Stimulated activated effector memory CD8-positive, alpha-beta T cell treated with anti-CD3 and anti-CD28 coated beads, Interleukin-12 subunit alpha, Interleukin-12 subunit beta, amount 100 ng/mL, for 72 hours (primary cell): ENCODE measurements at regions not wholly inside any gene's neighbourhood (a gene's known extent, or its start where the extent isn't known, plus 50 kb on each side); places are given as distances from the start of the nearest gene placed in this dataset.

Experiments
- ATAC-seq: fragments of 150-1000 bp; cut with Tn5 transposase; 2 replicates; pipeline ENCODE4 v1.10.0; 2021
- DNase-seq, 2 donors: peaks; one replicate each; pipeline ENCODE4 v3.0.0; 2021 to 2022; ENCODE audit warnings: low spot score in 2 of 2
- H3K27ac Mint-ChIP-seq: one replicate; pipeline ENCODE4 v1.8.0; 2022; ENCODE audit warnings: mild to moderate bottlenecking, mixed read lengths
- H3K36me3 Mint-ChIP-seq: one replicate; pipeline ENCODE4 v1.8.0; 2022; ENCODE audit warnings: mild to moderate bottlenecking, mixed read lengths
- H3K4me1 Mint-ChIP-seq: one replicate; pipeline ENCODE4 v1.8.0; 2022; ENCODE audit warnings: mixed read lengths
- H3K4me3 Mint-ChIP-seq: one replicate; pipeline ENCODE4 v1.8.0; 2022; ENCODE audit warnings: mild to moderate bottlenecking, mixed read lengths
- H3K9me3 Mint-ChIP-seq: one replicate; pipeline ENCODE4 v1.8.0; 2022; ENCODE audit warnings: mixed read lengths

DNA sequence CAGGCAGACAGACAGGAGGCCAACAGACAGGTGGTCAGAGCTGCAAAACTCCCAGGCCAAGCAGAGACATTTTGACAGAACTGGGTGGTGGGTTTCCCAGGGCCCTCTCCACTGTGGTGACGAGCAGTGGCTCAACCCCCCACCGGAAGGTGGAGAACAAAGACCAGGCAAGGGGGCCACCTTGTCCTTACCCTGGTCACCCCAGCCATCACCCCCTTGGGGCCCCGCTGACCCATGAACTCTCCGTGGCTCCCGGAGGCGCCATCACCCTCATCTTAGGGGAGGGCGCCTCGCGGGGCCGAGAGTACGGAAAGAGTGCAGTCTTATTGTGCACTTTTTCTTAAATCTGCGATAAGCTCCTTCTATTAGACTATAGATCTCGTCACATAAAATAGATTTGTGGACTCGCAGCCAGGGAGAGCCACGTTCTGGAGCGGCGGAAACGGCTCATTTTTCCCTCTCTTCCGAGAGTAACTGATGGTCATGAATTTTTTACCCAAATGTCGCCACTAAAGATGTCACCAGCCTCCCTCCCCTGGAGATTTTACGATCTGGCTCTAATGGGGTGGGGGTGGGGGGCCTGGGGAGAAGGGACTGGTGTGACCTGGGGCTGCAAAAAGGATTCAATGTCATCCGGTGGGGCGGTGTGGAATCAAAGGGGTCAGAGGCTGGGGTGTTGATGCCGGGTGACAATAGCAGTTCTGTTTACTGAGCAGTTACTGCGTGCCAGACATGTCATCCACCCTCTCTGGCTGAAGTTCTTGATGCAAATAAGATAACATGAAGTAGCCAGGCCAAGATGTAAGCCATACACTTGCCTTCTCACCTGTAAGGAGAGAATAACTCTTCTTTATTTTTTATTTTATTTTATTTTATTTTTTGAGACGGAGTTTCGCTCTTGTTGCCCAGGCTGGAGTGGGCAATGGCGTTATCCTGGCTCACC is 71.1 kb upstream of the MYL10 start:
- DNase-seq: no peak
- Mint-ChIP-seq H3K9me3 (no peaks in the 10 kb centered on the region), H3K36me3 (no peaks in the 10 kb centered on the region), H3K27ac (no peak overlapping the region), H3K4me1 (no peaks in the 10 kb centered on the region), H3K4me3 (no peak overlapping the region)
- no peak for ATAC-seq

DNA sequence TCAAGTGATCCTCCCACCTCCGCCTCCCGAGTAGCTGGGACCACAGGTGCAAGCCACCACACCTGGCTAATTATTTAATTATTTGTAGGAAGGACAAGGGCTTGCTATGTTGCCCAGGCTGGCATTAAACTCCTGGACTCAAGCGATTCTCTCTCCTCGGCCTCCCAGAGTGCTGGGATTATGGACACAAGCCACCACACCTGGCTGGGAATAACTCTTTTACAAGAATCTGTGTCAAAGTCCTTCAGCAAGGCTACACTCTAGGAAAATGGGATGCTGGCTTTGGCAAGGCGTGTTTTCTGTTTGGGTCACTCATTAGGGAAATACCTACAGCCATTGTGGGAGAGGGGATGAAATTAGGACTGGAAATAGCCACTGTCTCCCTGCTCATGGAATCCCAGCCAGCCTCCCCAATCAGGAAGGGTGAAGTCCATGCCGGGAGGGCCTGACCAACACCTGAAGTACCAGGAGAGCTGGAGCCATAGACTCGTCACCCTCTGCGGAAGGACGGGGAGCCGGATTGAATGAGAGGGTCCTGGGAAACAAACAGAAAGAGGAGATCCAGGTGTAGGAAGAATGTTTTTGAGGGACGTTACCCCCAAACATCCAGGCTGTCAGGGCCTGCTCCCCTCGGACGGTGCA is 72.2 kb upstream of the MYL10 start:
- no peaks in the 10 kb centered on the region for H3K4me1 Mint-ChIP-seq
- H3K36me3 Mint-ChIP-seq: no peaks in the 10 kb centered on the region
- no peak for DNase-seq
- H3K27ac Mint-ChIP-seq: no peak overlapping the region
- H3K9me3 Mint-ChIP-seq: no peaks in the 10 kb centered on the region
- no peak for ATAC-seq
- no peak overlapping the region for H3K4me3 Mint-ChIP-seq

DNA sequence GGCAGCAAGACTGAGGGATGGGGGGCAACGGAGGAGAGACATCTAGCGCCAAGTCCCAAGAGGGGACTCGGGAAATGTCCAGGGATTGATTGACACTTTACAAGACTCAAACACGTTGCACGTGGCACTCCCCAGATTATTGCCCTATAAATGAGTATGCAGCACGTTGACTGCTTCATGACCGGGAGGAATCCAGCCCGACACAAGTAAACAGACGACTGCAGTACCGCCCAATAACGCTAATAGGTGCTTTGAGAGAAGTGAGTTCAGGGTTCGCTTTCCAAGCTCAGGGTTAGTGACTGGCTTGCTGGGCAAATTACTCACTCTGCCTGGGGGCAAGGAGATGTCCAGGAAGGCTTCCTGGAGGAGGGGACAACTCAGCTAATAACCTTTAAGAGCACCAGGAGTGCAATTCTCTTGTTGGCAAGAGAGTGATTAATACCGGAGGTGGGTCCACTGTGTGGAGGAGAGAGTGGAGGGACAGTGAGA is 73.3 kb upstream of the MYL10 start:
- Mint-ChIP-seq H3K4me1 (no peaks in the 10 kb centered on the region), H3K9me3 (no peaks in the 10 kb centered on the region), H3K4me3 (no peak overlapping the region), H3K27ac (no peak overlapping the region), H3K36me3 (no peaks in the 10 kb centered on the region)
- DNase-seq (no peak), ATAC-seq (no peak)

DNA sequence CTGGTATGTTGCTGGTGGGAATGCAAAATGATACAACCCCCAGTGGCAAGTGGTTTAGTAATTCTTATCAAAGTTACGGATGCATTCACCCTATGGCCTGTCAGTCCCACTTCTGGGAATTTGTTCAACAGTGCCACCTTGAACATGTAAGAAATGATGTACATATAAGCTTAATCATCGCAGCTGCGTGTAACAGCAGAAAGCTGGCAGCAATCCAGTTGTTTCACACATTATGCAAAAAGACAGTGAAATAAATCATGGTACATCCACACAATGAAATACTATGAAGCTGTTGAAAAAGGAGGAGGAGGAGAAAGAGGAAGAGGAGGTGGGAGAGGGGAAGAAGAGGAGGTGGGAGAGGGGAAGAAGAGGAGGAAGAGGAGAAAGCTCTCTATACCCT is 76.2 kb upstream of the MYL10 start:
- no peak for ATAC-seq
- Mint-ChIP-seq H3K36me3 (no peaks in the 10 kb centered on the region), H3K9me3 (no peaks in the 10 kb centered on the region), H3K27ac (no peak overlapping the region), H3K4me3 (no peak overlapping the region), H3K4me1 (no peaks in the 10 kb centered on the region)
- no peak for DNase-seq

DNA sequence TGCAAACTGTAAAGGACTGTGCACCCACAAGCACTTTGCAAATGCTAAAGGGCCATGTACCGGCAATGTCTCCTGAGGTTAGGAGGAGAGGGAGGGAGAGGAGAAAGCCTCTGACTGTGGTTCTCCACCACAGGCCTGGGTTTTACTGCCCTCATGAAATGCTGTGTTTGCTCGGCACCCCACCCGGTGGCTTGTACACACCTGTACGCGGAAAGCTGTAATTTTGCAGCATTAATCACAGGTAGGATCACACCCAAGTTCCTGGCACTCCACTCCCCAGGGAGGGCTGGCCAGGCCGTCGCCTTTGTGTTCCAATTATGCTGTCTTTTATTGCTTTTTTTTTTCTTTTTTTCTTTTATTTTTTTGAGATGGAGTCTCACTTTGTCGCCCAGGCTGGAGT is 78.5 kb upstream of the MYL10 start:
- DNase-seq (no peak), ATAC-seq (no peak)
- Mint-ChIP-seq H3K27ac (no peak overlapping the region), H3K4me3 (no peak overlapping the region), H3K36me3 (no peaks in the 10 kb centered on the region), H3K9me3 (no peaks in the 10 kb centered on the region), H3K4me1 (no peaks in the 10 kb centered on the region)

DNA sequence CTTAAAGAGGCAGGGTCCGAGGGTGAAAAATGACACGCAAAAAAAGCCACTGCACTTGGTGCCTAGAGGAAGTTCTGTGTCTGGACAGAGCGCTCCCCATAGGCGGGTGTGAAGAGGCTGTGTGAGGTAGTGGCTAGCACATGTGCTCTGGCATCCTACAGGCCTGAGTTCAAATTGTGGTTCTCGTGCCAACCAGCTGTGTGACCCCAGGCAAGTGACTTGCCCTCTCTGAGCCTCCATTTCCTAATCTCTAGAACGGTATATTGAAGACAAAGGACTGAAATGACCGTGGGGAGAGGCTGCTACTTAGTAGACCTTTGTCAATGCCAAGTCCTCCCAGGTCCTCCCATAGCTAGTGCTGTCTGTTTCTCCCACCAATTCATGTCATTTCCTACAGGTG is 79.1 kb upstream of the MYL10 start:
- Mint-ChIP-seq H3K9me3 (no peaks in the 10 kb centered on the region), H3K4me3 (no peak overlapping the region), H3K27ac (no peak overlapping the region), H3K36me3 (no peaks in the 10 kb centered on the region), H3K4me1 (no peaks in the 10 kb centered on the region)
- ATAC-seq: no peak
- DNase-seq: no peak

DNA sequence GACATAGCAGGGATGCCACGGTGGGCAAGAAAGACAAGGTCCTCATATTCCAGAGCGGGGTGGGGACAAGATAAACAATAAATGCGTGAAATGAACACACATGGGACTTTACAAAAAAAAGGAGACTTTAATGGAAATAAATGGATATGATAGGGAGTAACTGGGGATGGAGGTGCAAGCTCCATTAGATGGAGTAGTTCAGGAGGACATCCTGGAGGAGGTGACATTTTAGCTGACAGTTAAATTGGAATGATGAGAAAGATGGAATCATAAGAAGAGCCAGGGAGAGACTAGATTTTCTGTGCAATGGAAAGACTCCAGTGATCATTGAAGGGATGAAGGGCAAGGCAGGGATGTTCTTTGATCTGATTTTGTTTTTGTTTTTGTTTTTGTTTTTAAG is 83.6 kb upstream of the MYL10 start:
- Mint-ChIP-seq H3K4me1 (no peaks in the 10 kb centered on the region), H3K36me3 (no peaks in the 10 kb centered on the region), H3K27ac (no peak overlapping the region), H3K9me3 (no peaks in the 10 kb centered on the region), H3K4me3 (no peak overlapping the region)
- ATAC-seq (no peak), DNase-seq (no peak)

DNA sequence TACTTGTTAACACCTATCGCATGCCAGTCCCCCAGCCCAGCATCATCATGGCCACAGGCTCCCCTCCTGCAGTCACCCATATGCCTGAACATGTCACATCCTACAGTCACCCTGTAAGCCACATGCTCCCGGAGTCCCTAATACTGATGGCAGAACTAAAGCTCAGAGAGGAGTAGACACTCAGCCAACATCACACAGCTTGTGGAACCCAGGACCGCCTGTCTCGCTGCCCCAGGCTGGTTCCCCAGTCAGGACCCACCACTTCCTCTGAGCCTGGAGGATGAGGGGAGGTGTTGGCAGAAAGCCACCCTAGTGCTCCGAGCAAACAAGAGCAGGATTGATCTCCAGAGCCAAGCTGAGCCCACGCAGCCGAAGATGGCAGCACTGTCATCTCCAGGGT is 85.0 kb upstream of the MYL10 start:
- ATAC-seq: no peak
- no peaks in the 10 kb centered on the region for H3K4me1 Mint-ChIP-seq
- no peak overlapping the region for H3K4me3 Mint-ChIP-seq
- no peak for DNase-seq
- no peak overlapping the region for H3K27ac Mint-ChIP-seq
- H3K9me3 Mint-ChIP-seq: no peaks in the 10 kb centered on the region
- no peaks in the 10 kb centered on the region for H3K36me3 Mint-ChIP-seq

DNA sequence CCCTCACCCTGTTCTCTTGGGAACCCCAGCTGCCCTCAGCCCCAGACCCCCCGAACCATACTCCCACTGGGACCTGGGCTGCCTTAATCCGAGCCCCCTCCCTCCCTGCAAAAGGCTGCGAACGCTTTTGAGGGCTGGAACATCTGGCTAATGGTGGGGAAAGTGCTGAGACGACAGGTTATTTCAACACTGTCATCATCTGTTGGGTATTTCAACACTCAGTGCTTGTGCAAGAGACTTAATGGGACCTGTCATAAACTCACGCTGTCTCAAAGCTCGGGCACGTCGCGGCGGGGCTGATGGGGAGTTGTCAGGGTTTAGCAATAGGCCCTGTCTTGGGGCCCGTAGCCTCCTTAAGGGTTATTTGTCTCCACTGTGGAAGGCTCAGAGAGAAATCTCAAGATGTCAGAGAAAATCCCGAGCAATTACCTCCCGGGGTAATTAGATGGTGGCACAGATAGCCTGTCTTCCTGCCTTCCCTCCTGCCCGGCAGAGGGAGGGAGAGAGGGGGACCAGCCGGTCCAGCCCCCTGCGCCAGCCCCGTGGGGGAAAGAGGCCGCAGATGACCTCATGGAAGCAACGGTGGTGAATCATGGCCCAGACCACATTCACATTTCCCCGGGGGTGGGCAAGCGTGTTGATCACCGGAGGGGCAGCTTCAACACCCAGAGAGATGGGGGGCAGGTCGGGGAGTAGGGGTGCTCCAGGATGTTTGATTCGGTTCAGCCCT is 88.7 kb upstream of the MYL10 start:
- no peak overlapping the region for H3K4me3 Mint-ChIP-seq
- no peaks in the 10 kb centered on the region for H3K4me1 Mint-ChIP-seq
- no peaks in the 10 kb centered on the region for H3K36me3 Mint-ChIP-seq
- H3K27ac Mint-ChIP-seq: no peak overlapping the region
- no peak for DNase-seq
- no peak for ATAC-seq
- H3K9me3 Mint-ChIP-seq: no peaks in the 10 kb centered on the region

DNA sequence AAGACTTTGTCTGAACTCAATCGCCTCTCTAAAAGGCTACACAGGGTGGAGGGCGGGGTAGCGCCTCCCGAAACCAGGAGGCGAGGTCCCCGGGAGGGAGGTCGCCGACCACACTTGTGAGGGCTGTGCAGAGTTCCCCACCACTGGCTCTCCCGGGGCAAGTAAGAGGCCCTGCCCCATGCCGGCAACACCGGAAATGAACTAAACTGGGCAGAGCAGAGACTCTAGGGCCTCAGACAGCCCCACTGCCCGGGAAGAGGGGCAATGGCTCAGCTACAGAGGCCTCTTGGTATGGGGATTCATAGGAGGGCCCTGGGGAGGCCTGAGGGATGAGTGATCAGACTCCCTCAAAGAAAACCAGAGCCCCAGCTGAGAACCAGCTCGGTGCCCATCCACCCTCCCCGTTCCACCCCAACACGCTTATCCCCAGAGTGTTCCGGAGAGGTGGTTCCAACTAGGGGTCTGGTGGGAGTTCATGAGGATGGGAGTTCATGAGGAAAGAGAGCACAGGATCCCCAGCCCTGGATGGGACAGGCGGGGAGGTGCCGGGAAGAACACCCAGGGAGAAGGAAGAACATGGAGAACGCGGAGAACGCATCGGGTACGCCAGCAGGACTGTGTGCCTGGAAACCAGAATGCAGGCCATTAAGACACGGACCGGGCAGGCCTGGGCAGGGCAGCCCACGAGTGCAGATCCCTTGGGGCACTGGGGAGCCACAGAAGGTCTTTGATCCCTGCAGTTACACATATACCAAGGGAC is 89.4 kb upstream of the MYL10 start:
- H3K4me3 Mint-ChIP-seq: no peak overlapping the region
- H3K9me3 Mint-ChIP-seq: no peaks in the 10 kb centered on the region
- H3K27ac Mint-ChIP-seq: peak overlapping the region; percentile 45
- DNase-seq (no peak), ATAC-seq (peak; percentile 9)
- no peaks in the 10 kb centered on the region for H3K36me3 Mint-ChIP-seq
- no peaks in the 10 kb centered on the region for H3K4me1 Mint-ChIP-seq

DNA sequence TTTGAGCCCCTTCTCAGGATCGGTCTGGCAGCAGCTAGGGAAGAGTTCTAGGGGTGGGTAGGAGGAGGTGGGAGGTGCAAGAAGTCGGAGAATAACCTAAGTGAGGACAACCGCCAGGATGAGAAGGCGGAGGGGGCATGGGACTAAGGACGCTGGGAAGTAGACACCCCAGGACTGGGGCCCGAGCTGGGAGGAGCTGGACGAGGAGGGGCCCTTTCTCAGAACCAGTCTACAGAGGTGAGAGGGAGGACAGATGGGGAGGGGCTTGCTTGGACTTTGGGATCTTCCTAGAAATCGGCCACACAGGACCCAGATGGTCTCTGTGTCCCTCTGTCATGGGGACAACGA is 90.0 kb upstream of the MYL10 start:
- H3K36me3 Mint-ChIP-seq: no peaks in the 10 kb centered on the region
- DNase-seq (no peak), ATAC-seq (no peak)
- H3K4me3 Mint-ChIP-seq: no peak overlapping the region
- peak overlapping the region; percentile 45 for H3K27ac Mint-ChIP-seq
- peaks cover 2% of the 10 kb centered on the region for H3K9me3 Mint-ChIP-seq
- H3K4me1 Mint-ChIP-seq: no peaks in the 10 kb centered on the region

DNA sequence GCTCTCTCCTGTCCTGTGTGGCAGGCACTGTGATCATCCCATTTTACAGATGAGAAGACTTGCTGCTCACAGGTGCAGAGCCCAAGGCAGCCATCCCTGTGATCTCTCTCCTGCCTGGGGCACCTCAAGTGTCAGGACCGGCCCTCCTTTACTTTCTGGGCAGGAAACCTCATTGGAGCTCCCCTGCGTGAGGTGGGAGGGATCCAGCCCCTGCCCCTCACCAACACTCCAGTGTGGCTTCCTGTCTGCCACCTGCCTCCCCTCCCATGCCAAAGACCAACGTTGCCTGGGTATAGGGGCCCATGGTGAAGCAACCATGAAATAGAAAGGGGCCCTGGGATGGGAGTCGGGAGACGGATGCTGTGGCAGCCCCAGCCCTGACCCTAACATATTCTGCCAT is 91.2 kb upstream of the MYL10 start:
- no peak overlapping the region for H3K27ac Mint-ChIP-seq
- no peak overlapping the region for H3K4me3 Mint-ChIP-seq
- no peak for DNase-seq
- peaks cover 2% of the 10 kb centered on the region for H3K9me3 Mint-ChIP-seq
- ATAC-seq: no peak
- H3K4me1 Mint-ChIP-seq: no peaks in the 10 kb centered on the region
- H3K36me3 Mint-ChIP-seq: no peaks in the 10 kb centered on the region

DNA sequence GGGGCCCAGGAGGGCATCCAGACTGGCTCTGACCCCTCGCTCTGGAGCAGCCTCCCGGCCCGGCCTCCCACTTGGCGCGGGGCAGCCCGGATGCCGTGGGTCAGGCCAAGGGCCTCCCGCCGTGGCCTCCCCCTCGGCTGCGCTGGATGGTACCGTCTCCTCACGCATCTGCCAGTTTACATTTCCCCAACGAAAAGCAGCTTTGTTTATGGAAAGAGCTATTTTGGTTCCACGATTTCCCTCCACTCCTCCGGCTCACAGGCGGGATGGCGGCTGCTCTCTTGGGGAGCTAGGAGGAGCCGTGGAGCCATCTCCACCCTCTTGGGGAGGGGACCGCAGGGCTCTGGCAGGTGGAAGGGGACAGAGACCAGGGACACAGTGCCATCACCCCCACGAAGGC is 93.2 kb upstream of the MYL10 start:
- Mint-ChIP-seq H3K4me3 (no peak overlapping the region), H3K27ac (no peak overlapping the region), H3K36me3 (no peaks in the 10 kb centered on the region), H3K9me3 (peaks cover 2% of the 10 kb centered on the region), H3K4me1 (no peaks in the 10 kb centered on the region)
- ATAC-seq (peak; percentile 17), DNase-seq (no peak)

DNA sequence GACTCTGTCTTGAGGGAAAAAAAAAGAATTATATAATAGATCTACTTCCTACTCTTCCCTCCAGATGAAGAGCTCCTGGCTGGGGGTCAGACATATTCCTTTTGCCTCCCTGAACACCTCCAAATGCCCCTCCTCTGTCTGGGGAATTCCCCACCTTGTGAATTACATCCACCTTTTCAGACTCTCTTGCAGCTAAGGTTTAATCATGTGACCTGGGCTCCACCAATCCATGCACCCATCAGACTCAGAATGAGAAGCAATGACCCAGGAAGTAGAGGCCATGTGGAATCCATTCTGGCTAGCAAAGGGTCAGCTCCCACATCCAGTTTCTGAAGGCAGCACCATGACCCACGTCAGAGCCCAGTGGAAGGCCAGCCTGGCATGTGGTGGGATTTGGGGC is 93.6 kb upstream of the CUX1 start:
- H3K4me3 Mint-ChIP-seq: no peak overlapping the region
- ATAC-seq (no peak), DNase-seq (no peak)
- H3K36me3 Mint-ChIP-seq: no peaks in the 10 kb centered on the region
- H3K4me1 Mint-ChIP-seq: no peaks in the 10 kb centered on the region
- H3K27ac Mint-ChIP-seq: no peak overlapping the region
- H3K9me3 Mint-ChIP-seq: peaks cover 2% of the 10 kb centered on the region

DNA sequence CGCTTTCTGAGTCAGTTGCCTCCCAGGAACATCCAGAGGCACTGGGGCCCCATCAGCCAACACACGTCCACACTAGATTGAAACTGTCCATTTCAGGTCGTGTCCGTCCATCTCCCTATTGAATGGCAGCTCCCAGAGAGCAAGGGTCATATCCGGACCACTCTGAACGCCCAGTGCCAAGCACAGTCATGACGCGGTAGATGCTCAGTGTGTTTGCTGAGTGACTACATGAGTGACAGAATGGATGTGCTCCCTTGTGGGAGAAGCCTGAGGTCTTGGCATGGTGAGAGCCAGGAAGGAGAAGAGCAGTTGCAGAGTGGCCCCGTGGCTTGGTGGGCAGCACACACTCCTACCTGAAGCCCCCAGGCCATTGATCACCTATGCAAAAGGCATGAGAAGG is 92.5 kb upstream of the CUX1 start:
- ATAC-seq: no peak
- Mint-ChIP-seq H3K9me3 (peaks cover 2% of the 10 kb centered on the region), H3K27ac (no peak overlapping the region)

More for the DNA sequence above, 92.5 kb upstream of the CUX1 start:
- no peak overlapping the region for H3K4me3 Mint-ChIP-seq
- DNase-seq: no peak
- no peaks in the 10 kb centered on the region for H3K36me3 Mint-ChIP-seq
- H3K4me1 Mint-ChIP-seq: no peaks in the 10 kb centered on the region
